H1 (cell line): ENCODE measurements at regions not wholly inside any gene's neighbourhood (a gene's known extent, or its start where the extent isn't known, plus 50 kb on each side); places are given as distances from the start of the nearest gene placed in this dataset.

Source experiments
- BRCA1 ChIP-seq: IDR thresholded peaks from 2 replicates; pipeline ENCODE4 v1.6.1; 2012; ENCODE audit warnings: low read depth, low read length, improper control_type of control experiment
- CHD7 ChIP-seq: fragments of 300-600 bp; sonication (generic); IDR thresholded peaks from 2 replicates; pipeline ENCODE4 v1.7.1; 2012; ENCODE audit warnings: low read length, moderate library complexity, mild to moderate bottlenecking, inconsistent platforms; ENCODE audit not compliant: insufficient replicate concordance
- CTCF ChIP-seq, 3 experiments: IDR thresholded peaks; 1 replicate in 2 of 3; 2 replicates in 1 of 3; pipeline versions ENCODE4 v1.5.1 to v1.6.1; 2011; ENCODE audit warnings: low read length in 3 of 3, mild to moderate bottlenecking in 3 of 3, inconsistent platforms in 2 of 3, low read depth in 1 of 3, moderate library complexity in 1 of 3; ENCODE audit not compliant: insufficient read depth in 1 of 3; ENCODE audit errors: control extremely low read depth in 1 of 3
- EZH2 ChIP-seq: fragments of 200-600 bp; sonication (generic); IDR thresholded peaks from 2 replicates; pipeline ENCODE4 v1.7.1; 2012; ENCODE audit warnings: low read depth, mild to moderate bottlenecking, moderate library complexity, low read length, inconsistent platforms; ENCODE audit not compliant: severe bottlenecking
- JUND ChIP-seq: IDR thresholded peaks from 2 replicates; pipeline ENCODE4 v1.6.1; 2011; ENCODE audit warnings: mild to moderate bottlenecking, improper control_type of control experiment, low read length
- POLR2A ChIP-seq, 2 experiments: IDR thresholded peaks; 1 replicate in 1 of 2; 2 replicates in 1 of 2; pipeline ENCODE4 v1.6.1; 2011; ENCODE audit warnings: low read depth in 2 of 2, low read length in 2 of 2, mild to moderate bottlenecking in 2 of 2; ENCODE audit errors: control extremely low read depth in 1 of 2
- SIN3A ChIP-seq, 2 experiments: IDR thresholded peaks in 1 of 2; conservative IDR thresholded peaks in 1 of 2; 2 replicates each; pipeline ENCODE4 v1.6.1; 2011 to 2012; ENCODE audit warnings: low read length in 2 of 2, improper control_type of control experiment in 1 of 2, low read depth in 1 of 2, mild to moderate bottlenecking in 1 of 2
- SP2 ChIP-seq: IDR thresholded peaks from 2 replicates; pipeline ENCODE4 v1.6.1; 2012; ENCODE audit warnings: mild to moderate bottlenecking, low read length, inconsistent platforms
- SUZ12 ChIP-seq: fragments of 200-600 bp; sonication (generic); IDR thresholded peaks from 2 replicates; pipeline ENCODE4 v1.6.1; 2012; ENCODE audit warnings: mild to moderate bottlenecking, inconsistent platforms, low read length, moderate library complexity, mixed read lengths
- TCF12 ChIP-seq: IDR thresholded peaks from 2 replicates; pipeline ENCODE4 v1.6.1; 2011; ENCODE audit warnings: low read depth, mild to moderate bottlenecking, low read length
- YY1 ChIP-seq: IDR thresholded peaks from 2 replicates; pipeline ENCODE4 v1.6.1; 2011; ENCODE audit warnings: low read depth, mild to moderate bottlenecking, low read length

GRCh38 chr9:115596021-115596745 is 478.2 kb upstream of the TNC start:
- no peak for TF ChIP-seq JUND
- no peak for TF ChIP-seq TCF12
- TF ChIP-seq EZH2: no peak
- TF ChIP-seq BRCA1: no peak
- TF ChIP-seq CTCF (IDR thresholded peaks at IDR 0.05; ENCODE audit: control extremely low read depth in 1 of 3, insufficient read depth in 1 of 3, low read depth in 1 of 3, low read length in 3 of 3): no peak
- TF ChIP-seq POLR2A (IDR thresholded peaks at IDR 0.05; ENCODE audit: control extremely low read depth in 1 of 2, low read depth in 2 of 2, low read length in 2 of 2): no peak
- TF ChIP-seq SIN3A (conservative IDR thresholded peaks at IDR 0.05 in 1 of 2, IDR thresholded peaks at IDR 0.05 in 1 of 2; ENCODE audit: low read depth in 1 of 2, low read length in 2 of 2): no peak
- no peak for TF ChIP-seq SP2
- TF ChIP-seq SUZ12: no peak
- no peak for TF ChIP-seq YY1
- TF ChIP-seq CHD7: no peak
